ENCODE measurements at regions not wholly inside any gene's neighbourhood (a gene's known extent, or its start where the extent isn't known, plus 50 kb on each side); places are given as distances from the start of the nearest gene placed in this dataset.
A peak's percentile ranks its signal among the peaks of the same experiment; 100 is the strongest.
"Not testable (repeated sequence)": the region's sequence is repeated elsewhere in the genome, so short reads cannot be mapped to it uniquely, and the experiment has no call there.

DNA sequence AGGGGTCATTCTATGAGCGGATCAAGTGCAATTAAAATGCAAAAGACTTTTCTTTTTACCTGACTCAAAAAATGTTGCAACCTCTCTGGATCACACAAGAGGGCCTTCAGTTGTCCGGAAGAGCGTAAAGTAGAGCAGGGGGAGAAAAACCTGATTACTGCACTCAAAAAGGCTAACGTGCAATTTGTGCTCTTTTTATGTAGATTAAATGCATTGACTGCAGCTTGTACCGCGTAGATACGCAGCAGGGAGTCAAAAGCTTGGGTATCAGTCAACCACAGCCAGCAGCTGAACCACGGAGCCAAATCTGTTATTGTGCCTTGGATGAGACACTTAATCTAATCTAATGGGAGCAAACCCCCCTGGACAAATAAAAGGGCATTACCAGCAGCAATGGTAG lies 107.3 kb upstream of the RAI2 start:
- TF ChIP-seq ZFX (IDR thresholded peaks at IDR 0.05; ENCODE audit: borderline replicate concordance), result no peak
- TF ChIP-seq, protein P1, sequence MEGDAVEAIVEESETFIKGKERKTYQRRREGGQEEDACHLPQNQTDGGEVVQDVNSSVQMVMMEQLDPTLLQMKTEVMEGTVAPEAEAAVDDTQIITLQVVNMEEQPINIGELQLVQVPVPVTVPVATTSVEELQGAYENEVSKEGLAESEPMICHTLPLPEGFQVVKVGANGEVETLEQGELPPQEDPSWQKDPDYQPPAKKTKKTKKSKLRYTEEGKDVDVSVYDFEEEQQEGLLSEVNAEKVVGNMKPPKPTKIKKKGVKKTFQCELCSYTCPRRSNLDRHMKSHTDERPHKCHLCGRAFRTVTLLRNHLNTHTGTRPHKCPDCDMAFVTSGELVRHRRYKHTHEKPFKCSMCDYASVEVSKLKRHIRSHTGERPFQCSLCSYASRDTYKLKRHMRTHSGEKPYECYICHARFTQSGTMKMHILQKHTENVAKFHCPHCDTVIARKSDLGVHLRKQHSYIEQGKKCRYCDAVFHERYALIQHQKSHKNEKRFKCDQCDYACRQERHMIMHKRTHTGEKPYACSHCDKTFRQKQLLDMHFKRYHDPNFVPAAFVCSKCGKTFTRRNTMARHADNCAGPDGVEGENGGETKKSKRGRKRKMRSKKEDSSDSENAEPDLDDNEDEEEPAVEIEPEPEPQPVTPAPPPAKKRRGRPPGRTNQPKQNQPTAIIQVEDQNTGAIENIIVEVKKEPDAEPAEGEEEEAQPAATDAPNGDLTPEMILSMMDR (IDR thresholded peaks at IDR 0.05), result no peak
- H3K27ac ChIP-seq, result no peak overlapping the region

DNA sequence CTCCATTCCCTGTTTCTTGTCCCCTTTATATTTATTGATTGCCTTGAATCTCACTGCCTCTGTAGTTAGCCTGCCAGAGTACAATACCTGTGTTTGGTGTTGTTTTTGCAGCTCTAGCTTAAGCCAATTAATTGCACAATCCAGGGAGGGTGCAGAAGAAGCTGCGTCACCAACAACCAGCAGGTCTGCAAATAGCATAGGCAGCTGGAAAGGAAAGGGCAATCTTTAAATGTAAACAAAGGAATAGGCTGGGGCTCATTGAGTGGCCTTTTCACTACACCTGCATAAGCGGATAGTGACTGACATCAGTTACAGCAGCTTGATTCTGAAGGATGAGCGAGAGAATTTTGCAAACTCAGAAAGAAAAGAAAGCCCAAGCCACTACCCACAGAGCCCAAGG lies 106.8 kb upstream of the RAI2 start:
- no peak overlapping the region for H3K27ac ChIP-seq
- TF ChIP-seq, protein P1 (IDR thresholded peaks at IDR 0.05), result no peak
- no peak for TF ChIP-seq ZFX (IDR thresholded peaks at IDR 0.05; ENCODE audit: borderline replicate concordance)

DNA sequence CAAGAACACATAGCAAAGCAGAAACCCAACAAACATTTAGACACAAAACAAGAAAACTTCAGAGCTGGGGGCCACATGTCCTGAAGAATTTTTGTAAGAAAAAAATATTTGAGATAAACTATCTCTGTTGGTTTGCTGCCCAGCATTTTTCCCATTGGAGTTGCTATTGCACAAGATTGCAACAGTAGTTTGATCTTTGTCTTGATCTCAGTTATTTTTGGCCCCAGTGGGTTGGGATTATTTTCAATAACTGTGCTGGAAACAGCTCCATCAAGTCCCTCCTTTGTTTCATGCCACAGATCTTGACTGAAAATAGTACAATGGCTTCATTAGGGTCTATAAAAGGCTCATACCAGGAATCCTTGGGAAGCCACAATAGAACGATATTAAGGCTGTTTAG lies 103.8 kb upstream of the RAI2 start:
- H3K27ac ChIP-seq, result no peak overlapping the region
- TF ChIP-seq, protein P1 (IDR thresholded peaks at IDR 0.05), result no peak
- TF ChIP-seq ZFX (IDR thresholded peaks at IDR 0.05; ENCODE audit: borderline replicate concordance), result no peak

DNA sequence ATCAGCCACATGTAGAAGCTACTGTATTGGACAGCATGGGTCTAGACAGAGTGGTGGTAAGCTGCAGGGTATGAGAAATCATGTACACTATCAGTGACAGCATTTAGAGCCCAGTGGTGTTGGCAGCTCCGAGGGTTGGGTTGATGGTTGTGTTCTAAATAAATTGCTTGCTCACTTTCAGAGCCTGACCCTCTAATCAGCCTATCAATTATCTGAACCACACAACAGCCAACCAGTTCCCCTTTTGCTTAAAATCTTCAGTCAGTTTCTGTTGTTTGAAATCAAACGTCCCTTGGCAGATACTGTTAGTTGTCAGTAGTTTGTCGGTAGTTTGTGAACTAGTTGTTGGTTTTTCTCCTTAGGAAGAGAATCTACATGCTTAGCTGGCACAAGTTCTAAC lies 99.8 kb upstream of the RAI2 start:
- no peak overlapping the region for H3K27ac ChIP-seq
- no peak for TF ChIP-seq ZFX (IDR thresholded peaks at IDR 0.05; ENCODE audit: borderline replicate concordance)
- TF ChIP-seq, protein P1 (IDR thresholded peaks at IDR 0.05), result no peak

DNA sequence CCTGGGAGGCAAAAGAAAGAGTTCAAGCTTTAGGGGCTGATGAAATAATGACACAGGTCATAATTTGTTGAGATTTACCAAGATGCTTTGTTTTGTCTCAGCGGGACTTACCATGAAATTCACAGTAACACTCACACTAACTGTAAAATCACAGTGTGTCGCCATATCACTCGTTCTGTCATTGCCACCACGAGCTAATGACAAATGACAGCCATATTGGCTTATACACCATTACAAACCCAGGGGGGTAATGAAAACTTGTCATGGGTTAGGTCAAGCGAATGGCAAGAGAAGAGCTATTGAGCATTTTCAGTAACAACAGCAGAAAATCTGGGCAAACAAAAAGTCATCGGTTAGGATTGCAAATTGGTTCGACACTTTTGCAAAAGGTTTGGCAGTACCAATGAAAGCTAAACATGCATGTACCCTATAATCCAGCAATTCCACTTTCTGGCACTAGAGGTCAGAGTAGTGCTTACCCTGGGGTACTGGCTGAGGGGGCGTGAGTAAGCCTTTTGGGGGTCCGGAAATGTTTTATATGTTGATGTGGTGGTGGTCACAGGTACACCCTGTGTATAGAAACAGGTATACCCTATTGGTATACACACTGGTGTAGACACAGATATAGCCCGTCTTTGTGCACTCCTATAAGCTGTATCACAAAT lies 83.9 kb upstream of the RAI2 start:
- H3K27ac ChIP-seq, result no peak overlapping the region
- no peak for TF ChIP-seq ZFX (IDR thresholded peaks at IDR 0.05; ENCODE audit: borderline replicate concordance)
- TF ChIP-seq, protein P1 (IDR thresholded peaks at IDR 0.05), result peak; percentile 66

DNA sequence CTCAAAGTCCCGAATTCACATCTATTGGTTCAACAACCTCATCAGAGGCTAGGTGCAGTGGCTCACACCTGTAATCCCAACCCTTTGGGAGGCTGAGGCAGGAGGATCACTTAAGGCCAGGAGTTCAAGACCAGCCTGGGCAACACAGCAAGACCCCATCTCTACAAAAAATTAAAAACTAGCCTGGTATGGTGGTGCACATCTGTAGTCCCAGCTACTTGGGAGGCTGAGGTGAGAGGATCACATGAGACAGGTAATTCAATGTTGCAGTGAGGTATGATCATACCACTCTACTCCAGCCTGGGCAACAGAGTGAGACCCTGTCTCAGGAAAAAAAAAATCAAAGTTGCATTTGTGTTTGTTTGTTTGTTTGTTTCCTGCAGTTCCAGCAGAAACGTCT lies 80.1 kb upstream of the RAI2 start:
- not testable (repeated sequence) for H3K27ac ChIP-seq

DNA sequence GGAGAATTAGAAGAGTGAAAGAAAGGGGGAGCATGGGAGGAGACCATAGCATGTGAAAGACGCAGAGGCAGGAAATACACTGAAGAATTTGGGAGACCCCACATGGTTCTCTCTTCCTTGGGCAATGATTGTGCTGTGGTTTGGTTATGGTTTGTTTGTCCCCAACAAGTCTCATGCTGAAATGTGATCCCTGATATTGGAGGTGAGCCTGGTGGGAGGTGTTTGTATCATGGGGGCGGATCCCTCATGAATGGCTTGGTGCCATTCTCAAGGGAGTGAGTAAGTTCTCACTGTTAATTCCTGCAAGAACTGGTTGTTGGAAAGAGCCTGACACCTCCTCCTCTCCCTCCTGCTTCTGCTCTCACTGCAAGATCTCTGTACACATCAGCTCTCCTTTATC lies 78.6 kb upstream of the RAI2 start:
- no peak overlapping the region for H3K27ac ChIP-seq
- TF ChIP-seq, protein P1 (IDR thresholded peaks at IDR 0.05), result no peak
- no peak for TF ChIP-seq ZFX (IDR thresholded peaks at IDR 0.05; ENCODE audit: borderline replicate concordance)

DNA sequence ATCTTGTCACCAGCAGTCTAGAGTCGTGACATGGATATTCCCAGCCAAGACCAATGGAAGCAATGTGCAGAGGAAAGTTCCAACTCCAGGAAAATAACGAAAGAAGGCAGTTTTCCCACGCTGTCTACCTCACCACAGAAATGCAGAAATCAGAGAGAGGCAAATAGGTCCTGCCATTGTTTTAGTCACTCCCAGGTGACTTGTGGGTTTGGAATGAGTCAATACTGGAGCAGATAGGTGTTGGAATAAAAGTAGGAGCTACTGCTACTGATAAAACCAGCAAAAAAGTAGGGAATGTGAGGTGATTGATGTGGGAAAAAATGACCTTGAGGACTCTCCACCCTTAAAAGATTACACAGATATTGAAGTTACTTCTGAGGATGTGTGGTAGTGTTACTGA lies 72.8 kb upstream of the RAI2 start:
- H3K27ac ChIP-seq, result no peak overlapping the region
- TF ChIP-seq, protein P1 (IDR thresholded peaks at IDR 0.05), result no peak
- no peak for TF ChIP-seq ZFX (IDR thresholded peaks at IDR 0.05; ENCODE audit: borderline replicate concordance)

Measured in 22Rv1 (cell line).